ENCODE measurements at regions not wholly inside any gene's neighbourhood (a gene's known extent, or its start where the extent isn't known, plus 50 kb on each side); places are given as distances from the start of the nearest gene placed in this dataset.
"Not testable (repeated sequence)": the region's sequence is repeated elsewhere in the genome, so short reads cannot be mapped to it uniquely, and the experiment has no call there.

- no peaks in the 10 kb centered on the region for H3K36me3 Mint-ChIP-seq (ENCODE audit: low read depth)
- H3K9me3 Mint-ChIP-seq = peaks cover 1% of the 10 kb centered on the region
- H3K4me1 Mint-ChIP-seq (ENCODE audit: low read depth) = no peaks in the 10 kb centered on the region
- no peak overlapping the region for H3K27ac Mint-ChIP-seq
- no peaks in the 10 kb centered on the region for H3K27me3 Mint-ChIP-seq (ENCODE audit: low read depth)
- H3K4me3 Mint-ChIP-seq = no peak overlapping the region
These were observed 530.8 kb downstream of the MFSD1 start for GRCh38 chr3:159332535-159333099.

DNA sequence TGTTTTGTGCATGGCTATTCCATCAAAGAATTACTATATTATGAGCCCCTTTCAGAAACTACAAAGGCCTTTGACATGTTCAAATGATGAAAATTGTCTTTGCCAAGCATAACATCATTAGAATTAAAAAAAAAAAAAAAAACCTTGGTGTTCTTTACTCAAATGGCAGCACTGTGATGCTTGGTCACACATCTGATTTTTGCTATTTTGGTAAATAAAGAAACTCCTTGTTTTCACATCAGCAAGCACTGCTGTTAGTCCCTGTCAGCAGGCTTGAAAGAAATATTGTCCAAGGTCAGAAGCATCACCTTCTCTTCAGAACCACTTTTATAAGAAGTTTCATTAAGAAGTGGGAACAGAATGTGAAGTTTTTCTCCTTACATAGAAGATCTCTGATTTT lies 537.3 kb downstream of the MFSD1 start:
- no peaks in the 10 kb centered on the region for H3K4me1 Mint-ChIP-seq (ENCODE audit: low read depth)
- no peak overlapping the region for H3K27ac Mint-ChIP-seq
- H3K36me3 Mint-ChIP-seq (ENCODE audit: low read depth) = no peaks in the 10 kb centered on the region
- H3K27me3 Mint-ChIP-seq (ENCODE audit: low read depth) = no peaks in the 10 kb centered on the region
- no peak overlapping the region for H3K4me3 Mint-ChIP-seq
- H3K9me3 Mint-ChIP-seq = peaks cover 9% of the 10 kb centered on the region

- Mint-ChIP-seq H3K4me1 (ENCODE audit: low read depth) (no peaks in the 10 kb centered on the region), H3K9me3 (peaks cover 14% of the 10 kb centered on the region), H3K27me3 (ENCODE audit: low read depth) (no peaks in the 10 kb centered on the region), H3K36me3 (ENCODE audit: low read depth) (no peaks in the 10 kb centered on the region), H3K27ac (no peak overlapping the region), H3K4me3 (no peak overlapping the region)
These were observed 539.1 kb downstream of the MFSD1 start for GRCh38 chr3:159340877-159341500.

GRCh38 chr3:159346271-159346903 lies 544.5 kb downstream of the MFSD1 start:
- Mint-ChIP-seq H3K36me3 (ENCODE audit: low read depth) (no peaks in the 10 kb centered on the region), H3K9me3 (peaks cover 5% of the 10 kb centered on the region), H3K4me1 (ENCODE audit: low read depth) (no peaks in the 10 kb centered on the region), H3K4me3 (no peak overlapping the region), H3K27ac (no peak overlapping the region), H3K27me3 (ENCODE audit: low read depth) (no peaks in the 10 kb centered on the region)

DNA sequence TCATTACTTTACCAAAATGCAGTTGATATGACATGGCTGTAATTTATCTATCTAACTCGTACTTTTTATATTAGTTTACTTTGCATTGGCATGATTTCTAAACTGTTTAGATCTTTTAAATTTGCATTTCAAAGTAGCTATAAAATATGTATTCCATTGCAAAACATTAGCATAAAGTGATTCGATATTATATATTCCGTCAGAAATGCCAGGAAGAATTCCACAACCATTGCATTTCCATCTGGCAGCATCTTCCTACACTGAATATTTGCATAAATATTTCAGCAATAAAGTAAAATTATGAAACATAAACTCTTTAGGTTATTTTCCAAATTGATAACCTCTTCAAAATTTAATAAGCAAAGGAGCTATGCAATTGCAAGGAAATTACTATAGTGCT lies 546.6 kb downstream of the MFSD1 start:
- Mint-ChIP-seq H3K27me3 (ENCODE audit: low read depth) (no peaks in the 10 kb centered on the region), H3K36me3 (ENCODE audit: low read depth) (no peaks in the 10 kb centered on the region), H3K4me1 (ENCODE audit: low read depth) (no peaks in the 10 kb centered on the region), H3K27ac (no peak overlapping the region), H3K9me3 (peaks cover 5% of the 10 kb centered on the region), H3K4me3 (no peak overlapping the region)

DNA sequence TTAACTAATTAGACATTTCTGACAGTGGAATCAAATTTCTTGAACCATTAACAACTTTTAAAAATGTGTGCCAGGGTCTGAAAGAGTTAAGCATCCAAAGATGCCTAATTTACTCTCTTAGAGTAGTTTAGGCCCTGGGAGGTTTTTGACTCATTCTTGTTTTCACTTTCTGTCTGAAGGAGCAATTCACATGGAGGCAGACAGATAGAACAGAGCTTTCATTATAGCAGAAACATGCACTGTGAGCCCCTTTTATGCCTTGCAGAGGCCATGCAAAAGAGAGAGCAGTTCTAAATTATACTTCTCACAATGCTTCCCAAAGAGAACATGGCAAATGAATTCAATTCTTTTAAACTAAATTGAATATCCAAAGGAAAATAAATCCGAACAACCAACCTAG lies 554.8 kb downstream of the MFSD1 start:
- no peaks in the 10 kb centered on the region for H3K9me3 Mint-ChIP-seq
- no peak overlapping the region for H3K4me3 Mint-ChIP-seq
- H3K27me3 Mint-ChIP-seq (ENCODE audit: low read depth) = no peaks in the 10 kb centered on the region
- no peak overlapping the region for H3K27ac Mint-ChIP-seq
- no peaks in the 10 kb centered on the region for H3K4me1 Mint-ChIP-seq (ENCODE audit: low read depth)
- H3K36me3 Mint-ChIP-seq (ENCODE audit: low read depth) = no peaks in the 10 kb centered on the region

GRCh38 chr3:159364511-159364910 lies 562.7 kb downstream of the MFSD1 start:
- Mint-ChIP-seq H3K4me1 (ENCODE audit: low read depth) (no peaks in the 10 kb centered on the region), H3K9me3 (no peaks in the 10 kb centered on the region), H3K36me3 (ENCODE audit: low read depth) (no peaks in the 10 kb centered on the region), H3K4me3 (no peak overlapping the region), H3K27ac (no peak overlapping the region), H3K27me3 (ENCODE audit: low read depth) (no peaks in the 10 kb centered on the region)

GRCh38 chr3:159366476-159366875 lies 564.6 kb downstream of the MFSD1 start:
- Mint-ChIP-seq H3K9me3 (no peaks in the 10 kb centered on the region), H3K36me3 (ENCODE audit: low read depth) (no peaks in the 10 kb centered on the region), H3K27ac (no peak overlapping the region), H3K4me3 (no peak overlapping the region), H3K4me1 (ENCODE audit: low read depth) (no peaks in the 10 kb centered on the region), H3K27me3 (ENCODE audit: low read depth) (no peaks in the 10 kb centered on the region)

DNA sequence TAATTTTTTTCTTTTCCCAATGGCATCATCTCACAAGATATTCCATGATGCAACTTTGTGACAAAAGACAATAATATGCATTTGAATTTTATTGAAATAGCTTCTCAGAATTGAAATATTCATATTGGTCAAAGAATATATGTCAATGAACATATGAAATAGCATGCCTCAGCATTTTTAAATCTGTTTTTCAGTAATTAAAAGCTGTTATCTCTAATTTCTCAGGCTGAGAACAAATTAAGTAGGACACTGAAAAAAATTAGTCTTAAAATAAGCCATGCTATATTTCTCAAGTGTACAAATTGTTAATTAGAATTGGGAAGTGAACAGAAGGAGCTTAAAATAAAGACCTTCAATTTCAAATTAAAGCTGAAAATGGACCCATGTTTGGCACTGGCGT lies 570.1 kb downstream of the MFSD1 start:
- Mint-ChIP-seq H3K27ac (no peak overlapping the region), H3K36me3 (ENCODE audit: low read depth) (no peaks in the 10 kb centered on the region), H3K4me1 (ENCODE audit: low read depth) (no peaks in the 10 kb centered on the region), H3K27me3 (ENCODE audit: low read depth) (no peaks in the 10 kb centered on the region), H3K4me3 (no peak overlapping the region), H3K9me3 (no peaks in the 10 kb centered on the region)

DNA sequence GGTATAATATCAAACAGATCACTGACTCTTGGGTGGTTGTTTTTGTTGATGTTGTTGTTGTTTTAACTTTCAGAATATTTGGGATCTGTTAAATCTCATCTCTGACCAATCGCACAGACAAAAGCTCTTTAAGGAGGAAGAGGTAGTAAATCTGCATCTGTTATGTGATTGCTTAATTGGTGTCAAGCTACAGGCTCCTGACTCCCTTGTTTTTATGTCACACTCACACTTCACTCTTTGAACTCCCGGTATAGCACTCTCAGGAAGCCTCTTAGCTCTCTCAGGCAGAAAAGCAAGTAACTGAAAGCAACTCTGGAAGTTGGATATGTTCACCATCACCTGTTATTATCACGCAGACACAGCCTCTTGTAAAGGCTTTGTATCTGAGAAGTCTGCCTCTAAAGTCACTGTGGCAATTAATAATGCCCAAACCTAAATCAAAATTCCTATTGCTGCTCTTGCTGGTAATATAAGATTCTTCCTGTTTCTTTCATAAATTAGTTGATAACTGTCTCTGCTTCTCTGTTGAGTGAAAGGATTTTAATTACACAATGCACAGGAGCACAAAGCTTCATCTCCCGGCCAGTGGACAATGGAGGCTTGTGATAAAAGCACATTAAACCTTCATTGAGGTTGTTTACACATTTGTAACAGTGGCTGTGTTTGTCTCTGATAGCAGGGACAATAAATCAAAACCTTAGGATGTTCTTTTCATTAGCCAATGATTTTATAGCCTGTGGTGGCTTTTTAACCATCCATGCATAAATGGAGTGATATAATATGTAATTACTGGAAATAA lies 576.7 kb downstream of the MFSD1 start:
- no peaks in the 10 kb centered on the region for H3K27me3 Mint-ChIP-seq (ENCODE audit: low read depth)
- no peak overlapping the region for H3K27ac Mint-ChIP-seq
- H3K4me3 Mint-ChIP-seq = no peak overlapping the region
- no peaks in the 10 kb centered on the region for H3K9me3 Mint-ChIP-seq
- H3K4me1 Mint-ChIP-seq (ENCODE audit: low read depth) = no peaks in the 10 kb centered on the region
- no peaks in the 10 kb centered on the region for H3K36me3 Mint-ChIP-seq (ENCODE audit: low read depth)

- Mint-ChIP-seq H3K27ac (no peak overlapping the region), H3K4me1 (ENCODE audit: low read depth) (no peaks in the 10 kb centered on the region), H3K36me3 (ENCODE audit: low read depth) (no peaks in the 10 kb centered on the region), H3K9me3 (no peaks in the 10 kb centered on the region), H3K4me3 (no peak overlapping the region), H3K27me3 (ENCODE audit: low read depth) (no peaks in the 10 kb centered on the region)
These were observed 579.0 kb downstream of the MFSD1 start for GRCh38 chr3:159380891-159381290.

- no peak overlapping the region for H3K4me3 Mint-ChIP-seq
- H3K4me1 Mint-ChIP-seq (ENCODE audit: low read depth) = no peaks in the 10 kb centered on the region
- no peaks in the 10 kb centered on the region for H3K9me3 Mint-ChIP-seq
- no peaks in the 10 kb centered on the region for H3K27me3 Mint-ChIP-seq (ENCODE audit: low read depth)
- H3K36me3 Mint-ChIP-seq (ENCODE audit: low read depth) = no peaks in the 10 kb centered on the region
- H3K27ac Mint-ChIP-seq = no peak overlapping the region
These were observed 588.9 kb downstream of the MFSD1 start for GRCh38 chr3:159390656-159391212.

- H3K4me3 Mint-ChIP-seq; H3K4me1 Mint-ChIP-seq (ENCODE audit: low read depth); H3K27me3 Mint-ChIP-seq (ENCODE audit: low read depth); H3K36me3 Mint-ChIP-seq (ENCODE audit: low read depth); H3K27ac Mint-ChIP-seq; H3K9me3 Mint-ChIP-seq: not testable (repeated sequence)
These were observed 591.0 kb upstream of the IL12A start for GRCh38 chr3:159397683-159398082.

- H3K9me3 Mint-ChIP-seq = peaks cover 9% of the 10 kb centered on the region
- no peaks in the 10 kb centered on the region for H3K4me1 Mint-ChIP-seq (ENCODE audit: low read depth)
- no peak overlapping the region for H3K4me3 Mint-ChIP-seq
- H3K27me3 Mint-ChIP-seq (ENCODE audit: low read depth) = no peaks in the 10 kb centered on the region
- no peaks in the 10 kb centered on the region for H3K36me3 Mint-ChIP-seq (ENCODE audit: low read depth)
- no peak overlapping the region for H3K27ac Mint-ChIP-seq
These were observed 587.6 kb upstream of the IL12A start for GRCh38 chr3:159401069-159401468.

DNA sequence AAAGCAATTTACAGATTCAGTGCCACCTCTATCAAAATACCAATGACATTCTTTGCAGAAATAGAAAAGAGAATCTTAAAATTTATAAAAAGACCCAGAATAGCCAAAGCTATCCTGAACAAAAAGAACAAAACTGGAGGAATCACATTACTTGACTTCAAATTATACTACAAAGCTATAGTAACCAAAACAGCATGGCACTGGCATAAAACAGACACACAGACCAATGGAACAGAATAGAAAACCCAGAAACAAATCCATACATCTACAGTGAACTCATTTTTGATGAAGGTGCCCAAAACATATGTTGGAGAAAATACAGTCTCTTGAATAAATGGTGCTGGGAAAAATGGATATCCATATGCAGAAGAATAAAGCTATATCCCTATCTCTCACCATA lies 578.9 kb upstream of the IL12A start:
- H3K36me3 Mint-ChIP-seq (ENCODE audit: low read depth); H3K27me3 Mint-ChIP-seq (ENCODE audit: low read depth); H3K4me1 Mint-ChIP-seq (ENCODE audit: low read depth); H3K27ac Mint-ChIP-seq; H3K4me3 Mint-ChIP-seq: not testable (repeated sequence)
- peaks cover 30% of the 10 kb centered on the region for H3K9me3 Mint-ChIP-seq

Data from T-helper 1 cell treated with Interleukin-12 subunit alpha and Interleukin-12 subunit beta and Interleukin-4 antibody, amounts not matched to agents 30 μg/mL and 1 μg/mL, for 36 hours (primary cell).